WERI-Rb-1 (cell line): ENCODE measurements at regions not wholly inside any gene's neighbourhood (a gene's known extent, or its start where the extent isn't known, plus 50 kb on each side); places are given as distances from the start of the nearest gene placed in this dataset.
"Not testable (repeated sequence)": the region's sequence is repeated elsewhere in the genome, so short reads cannot be mapped to it uniquely, and the experiment has no call there.

Experiments
- DNase-seq: peaks from one replicate; pipeline ENCODE4 v3.0.0-alpha.2; 2020
- H3K27ac ChIP-seq: fragments of 250-450 bp; sonication (Bioruptor Pico); 2 replicates; pipeline ENCODE4 v1.5.1; 2020; ENCODE audit warnings: mild to moderate bottlenecking, moderate library complexity
- H3K27me3 ChIP-seq: fragments of 250-450 bp; sonication (Bioruptor Pico); 2 replicates; pipeline ENCODE4 v1.5.1; 2021; ENCODE audit warnings: mild to moderate bottlenecking, low read depth, moderate library complexity; ENCODE audit not compliant: insufficient read depth, severe bottlenecking
- H3K36me3 ChIP-seq: fragments of 250-450 bp; sonication (Bioruptor Pico); 2 replicates; pipeline ENCODE4 v1.5.1; 2020; ENCODE audit warnings: mild to moderate bottlenecking, moderate library complexity
- H3K4me3 ChIP-seq: 2 replicates; pipeline ENCODE4 v1.5.1; 2011; ENCODE audit warnings: low read depth, mild to moderate bottlenecking, control low read depth, low read length
- H3K9me3 ChIP-seq: fragments of 250-450 bp; sonication (Bioruptor Pico); 2 replicates; pipeline ENCODE4 v1.5.1; 2021; ENCODE audit warnings: mild to moderate bottlenecking, moderate library complexity; ENCODE audit not compliant: severe bottlenecking
- TF ChIP-seq, protein P1 (sequence below): IDR thresholded peaks from 2 replicates; pipeline ENCODE4 v1.5.1; 2011; ENCODE audit warnings: low read depth, mild to moderate bottlenecking, control low read depth, inconsistent platforms, low read length

DNA sequence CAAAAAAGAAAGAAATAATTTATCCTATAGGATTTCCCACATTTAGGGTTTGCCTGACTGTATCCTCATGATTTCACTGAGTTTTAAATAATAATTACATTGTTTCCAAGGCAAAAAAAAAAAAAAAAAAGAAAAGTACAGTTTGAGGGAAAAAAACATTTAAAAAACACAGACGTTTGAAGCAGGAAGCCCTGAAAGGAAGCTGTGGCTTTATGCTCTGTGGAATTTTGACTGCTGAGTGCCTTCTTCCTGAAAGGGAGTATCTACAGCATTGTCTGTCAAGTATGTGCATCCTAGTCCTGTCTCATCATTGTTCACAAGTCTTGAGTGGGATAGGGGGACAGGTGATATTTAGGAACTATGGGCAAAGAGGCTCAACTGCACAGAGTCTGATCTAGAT is 493.3 kb downstream of the RPIA start:
- H3K27ac ChIP-seq, H3K4me3 ChIP-seq, H3K36me3 ChIP-seq, H3K9me3 ChIP-seq, H3K27me3 ChIP-seq, DNase-seq: not testable (repeated sequence)

DNA sequence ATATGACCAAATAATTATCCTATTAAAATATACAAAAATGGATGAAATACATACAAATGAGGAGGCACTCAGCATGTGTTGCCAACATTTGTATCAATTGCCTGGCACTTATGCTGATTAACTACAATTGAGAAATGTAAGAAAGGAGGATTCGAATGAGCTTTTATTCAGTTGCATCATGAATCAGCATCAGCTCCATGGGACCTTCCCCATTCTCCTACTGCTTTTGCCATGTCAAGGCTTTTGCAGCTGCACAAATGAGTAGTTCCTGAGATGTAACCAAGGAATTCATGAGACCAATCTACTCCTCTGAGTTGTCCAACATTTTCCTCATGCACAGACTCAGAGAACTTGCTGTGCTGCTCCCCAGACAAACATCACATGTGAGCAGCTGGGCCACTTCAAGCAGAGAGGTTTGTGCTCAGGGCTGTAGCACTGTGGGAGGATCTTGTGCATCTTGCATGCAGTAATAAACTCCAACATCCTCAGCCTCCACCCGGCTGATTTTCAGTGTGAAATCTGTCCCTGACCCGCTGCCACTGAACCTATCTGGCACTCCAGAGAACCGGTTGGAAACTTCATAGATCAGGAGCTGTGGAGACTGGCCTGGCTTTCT is 504.3 kb downstream of the RPIA start:
- not testable (repeated sequence) for H3K36me3 ChIP-seq, H3K4me3 ChIP-seq, H3K27me3 ChIP-seq, H3K9me3 ChIP-seq, H3K27ac ChIP-seq, DNase-seq

DNA sequence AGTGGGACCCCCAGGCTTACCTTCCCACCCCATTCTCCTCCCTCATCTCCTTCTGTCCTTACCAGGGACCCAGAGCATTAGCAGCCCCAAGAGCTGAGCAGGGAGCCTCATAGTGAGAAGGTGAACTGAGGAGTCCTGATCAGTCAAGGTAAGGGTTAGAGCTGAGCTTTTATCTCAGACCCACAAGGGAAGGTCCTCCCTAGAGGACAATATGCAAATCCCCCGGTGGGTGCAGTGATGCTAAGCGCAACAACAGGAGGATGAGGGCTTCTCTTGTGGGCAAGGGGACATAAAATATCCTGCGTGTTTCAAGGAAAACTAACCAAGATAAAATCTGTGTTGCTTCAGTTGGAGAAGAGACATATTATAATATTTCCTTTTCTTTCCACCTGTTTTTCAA is 505.2 kb downstream of the RPIA start:
- not testable (repeated sequence) for H3K4me3 ChIP-seq, H3K27ac ChIP-seq, DNase-seq, H3K9me3 ChIP-seq, H3K36me3 ChIP-seq, H3K27me3 ChIP-seq

- H3K9me3 ChIP-seq, H3K27me3 ChIP-seq, H3K36me3 ChIP-seq, H3K27ac ChIP-seq, H3K4me3 ChIP-seq, DNase-seq: not testable (repeated sequence)
Measured at GRCh38 chr2:89198026-89198425, 506.6 kb downstream of the RPIA start.

DNA sequence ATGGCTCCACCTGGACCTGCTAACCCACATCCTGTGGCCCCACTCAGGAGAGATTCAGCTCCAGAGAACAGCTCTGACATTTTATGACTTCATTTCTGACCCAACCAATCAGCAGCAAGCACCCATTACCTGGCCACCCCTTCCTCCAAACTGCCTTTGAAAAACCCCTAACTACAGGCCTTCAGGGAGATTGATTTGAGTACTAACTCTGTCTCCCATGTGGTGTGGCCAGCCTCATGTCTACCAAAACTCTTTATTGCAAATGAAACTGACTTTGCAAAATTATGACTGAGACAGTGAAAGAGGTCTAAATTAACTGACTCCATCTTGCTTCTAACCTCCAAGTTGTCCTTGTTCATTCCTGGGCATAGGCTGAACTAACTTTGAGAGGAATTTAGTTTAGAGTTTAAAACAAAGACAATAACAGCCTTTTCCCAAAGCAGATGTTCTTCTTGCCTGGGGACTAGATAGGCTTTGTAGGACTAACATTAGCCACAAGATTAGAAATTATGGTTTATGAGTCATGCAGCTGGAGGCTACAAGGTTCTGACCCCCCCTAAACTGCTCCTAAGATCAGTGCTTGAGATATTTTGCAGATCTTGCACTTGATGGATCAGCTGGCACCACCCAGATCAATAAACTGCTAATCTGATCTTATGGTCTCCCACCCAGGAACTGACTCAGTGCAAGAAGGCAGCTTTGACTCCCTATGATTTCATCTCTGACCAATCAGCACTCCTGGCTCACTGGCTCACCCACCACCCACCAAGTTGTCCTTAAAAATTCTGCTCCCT is 508.2 kb downstream of the RPIA start:
- DNase-seq, H3K9me3 ChIP-seq, H3K27ac ChIP-seq, H3K36me3 ChIP-seq, H3K4me3 ChIP-seq, H3K27me3 ChIP-seq: not testable (repeated sequence)

DNA sequence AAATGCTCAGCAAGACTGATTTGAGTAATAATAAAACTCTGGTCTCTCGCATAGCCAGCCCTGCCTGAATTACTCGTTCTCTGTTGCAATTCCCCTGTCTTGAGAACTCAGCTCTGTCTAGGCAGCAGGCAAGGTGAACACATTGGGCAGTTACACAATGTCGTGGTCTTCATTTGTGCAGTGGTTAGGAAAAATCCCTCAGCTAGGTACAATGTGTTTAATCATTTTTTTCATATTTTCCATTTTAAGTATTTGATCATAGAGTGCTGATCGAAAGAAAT is 508.7 kb downstream of the RPIA start:
- H3K9me3 ChIP-seq, H3K27me3 ChIP-seq, H3K36me3 ChIP-seq: not testable (repeated sequence)

GRCh38 chr2:89202518-89202917 is 511.0 kb downstream of the RPIA start:
- not testable (repeated sequence) for H3K27me3 ChIP-seq, H3K9me3 ChIP-seq, H3K27ac ChIP-seq, H3K36me3 ChIP-seq, H3K4me3 ChIP-seq, DNase-seq

More for the DNA sequence above, 508.7 kb downstream of the RPIA start:
- not testable (repeated sequence) for H3K27ac ChIP-seq, H3K4me3 ChIP-seq, DNase-seq

DNA sequence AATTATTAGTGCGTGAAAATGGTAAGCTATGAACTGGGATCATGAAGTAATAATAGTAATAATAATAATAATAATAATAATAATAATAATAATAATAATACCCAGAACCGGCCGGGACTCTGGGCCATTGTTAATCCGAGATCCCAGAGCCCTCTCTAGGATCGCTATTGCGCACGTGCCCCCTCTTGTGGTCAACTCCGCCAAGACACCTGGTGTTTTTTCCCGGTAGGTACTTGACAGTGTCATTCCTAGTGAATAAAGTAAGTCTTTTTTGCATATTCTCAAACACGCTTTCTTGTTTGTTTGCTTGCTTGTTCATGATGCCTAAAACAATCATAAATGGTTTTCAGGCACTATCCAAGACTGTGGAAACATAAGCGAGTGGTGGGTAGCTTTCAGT is 513.7 kb downstream of the RPIA start:
- H3K4me3 ChIP-seq, H3K27ac ChIP-seq, H3K36me3 ChIP-seq, H3K27me3 ChIP-seq, H3K9me3 ChIP-seq: not testable (repeated sequence)
- TF ChIP-seq, protein P1, sequence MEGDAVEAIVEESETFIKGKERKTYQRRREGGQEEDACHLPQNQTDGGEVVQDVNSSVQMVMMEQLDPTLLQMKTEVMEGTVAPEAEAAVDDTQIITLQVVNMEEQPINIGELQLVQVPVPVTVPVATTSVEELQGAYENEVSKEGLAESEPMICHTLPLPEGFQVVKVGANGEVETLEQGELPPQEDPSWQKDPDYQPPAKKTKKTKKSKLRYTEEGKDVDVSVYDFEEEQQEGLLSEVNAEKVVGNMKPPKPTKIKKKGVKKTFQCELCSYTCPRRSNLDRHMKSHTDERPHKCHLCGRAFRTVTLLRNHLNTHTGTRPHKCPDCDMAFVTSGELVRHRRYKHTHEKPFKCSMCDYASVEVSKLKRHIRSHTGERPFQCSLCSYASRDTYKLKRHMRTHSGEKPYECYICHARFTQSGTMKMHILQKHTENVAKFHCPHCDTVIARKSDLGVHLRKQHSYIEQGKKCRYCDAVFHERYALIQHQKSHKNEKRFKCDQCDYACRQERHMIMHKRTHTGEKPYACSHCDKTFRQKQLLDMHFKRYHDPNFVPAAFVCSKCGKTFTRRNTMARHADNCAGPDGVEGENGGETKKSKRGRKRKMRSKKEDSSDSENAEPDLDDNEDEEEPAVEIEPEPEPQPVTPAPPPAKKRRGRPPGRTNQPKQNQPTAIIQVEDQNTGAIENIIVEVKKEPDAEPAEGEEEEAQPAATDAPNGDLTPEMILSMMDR = peak; percentile 38; the same call in 1 of the 2 replicates
- peak; percentile 44 for DNase-seq

DNA sequence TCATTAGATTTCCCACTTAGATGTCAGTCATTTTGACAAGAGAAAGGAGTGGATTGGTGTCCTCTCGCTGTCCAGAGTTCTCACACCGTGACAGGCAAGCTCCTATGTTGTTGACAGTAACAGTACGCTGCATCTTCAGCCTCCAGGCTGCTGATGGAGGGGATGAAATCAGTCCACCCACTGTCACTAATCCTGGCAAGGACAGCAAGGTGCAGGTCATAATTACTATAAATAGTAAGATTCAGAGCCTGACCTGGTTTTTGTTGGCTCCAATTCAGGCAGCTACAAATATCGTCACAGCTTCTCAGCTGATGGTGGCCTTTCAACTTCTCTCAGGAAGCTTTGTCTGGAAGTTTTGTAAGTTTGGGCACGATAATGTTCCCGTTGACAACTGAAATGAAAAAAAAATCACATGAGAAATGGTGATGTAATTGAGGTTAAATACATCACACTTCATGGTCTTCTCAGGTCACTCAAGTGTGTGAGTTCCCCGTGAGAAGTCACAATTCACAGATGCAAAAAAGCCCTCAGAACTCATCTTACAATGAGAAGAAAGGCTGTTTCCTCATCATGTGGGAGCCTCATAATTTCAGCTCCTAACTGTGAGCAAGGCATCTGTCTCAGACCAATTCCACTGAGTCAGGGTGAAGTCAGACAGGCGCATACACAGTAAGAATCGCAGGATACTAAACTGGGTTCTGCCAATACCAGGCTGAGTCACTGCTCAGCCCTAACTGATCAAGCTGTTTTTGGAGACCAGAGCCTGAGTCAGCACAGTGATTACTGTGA is 516.9 kb downstream of the RPIA start:
- H3K27ac ChIP-seq, H3K9me3 ChIP-seq, H3K4me3 ChIP-seq, DNase-seq, H3K27me3 ChIP-seq, H3K36me3 ChIP-seq: not testable (repeated sequence)

- H3K4me3 ChIP-seq, H3K36me3 ChIP-seq, H3K27me3 ChIP-seq, H3K9me3 ChIP-seq, H3K27ac ChIP-seq: not testable (repeated sequence)
- DNase-seq = peak; percentile 7
Measured at GRCh38 chr2:89213151-89213550, 521.7 kb downstream of the RPIA start.

- H3K4me3 ChIP-seq, H3K27ac ChIP-seq, H3K27me3 ChIP-seq, H3K36me3 ChIP-seq, H3K9me3 ChIP-seq, DNase-seq: not testable (repeated sequence)
Measured at GRCh38 chr2:89213811-89214210, 522.3 kb downstream of the RPIA start.

DNA sequence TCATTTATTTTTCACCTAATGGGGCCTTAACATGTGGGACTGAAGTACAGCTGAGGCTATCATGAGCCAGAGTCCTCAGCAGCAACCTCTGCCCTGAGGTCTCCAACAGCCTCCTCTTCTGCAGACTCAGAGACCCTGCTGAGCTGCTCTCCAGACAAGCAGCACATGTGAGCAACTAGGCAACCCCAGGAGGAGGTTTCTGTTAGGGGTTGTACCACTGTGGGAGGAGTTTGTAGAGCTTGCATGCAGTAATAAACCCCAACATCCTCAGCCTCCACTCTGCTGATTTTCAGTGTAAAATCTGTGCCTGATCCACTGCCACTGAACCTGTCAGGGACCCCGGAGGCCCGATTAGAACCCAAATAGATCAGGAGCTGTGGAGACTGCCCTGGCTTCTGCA is 530.0 kb downstream of the RPIA start:
- H3K9me3 ChIP-seq, H3K36me3 ChIP-seq, H3K27ac ChIP-seq, DNase-seq, H3K27me3 ChIP-seq, H3K4me3 ChIP-seq: not testable (repeated sequence)

DNA sequence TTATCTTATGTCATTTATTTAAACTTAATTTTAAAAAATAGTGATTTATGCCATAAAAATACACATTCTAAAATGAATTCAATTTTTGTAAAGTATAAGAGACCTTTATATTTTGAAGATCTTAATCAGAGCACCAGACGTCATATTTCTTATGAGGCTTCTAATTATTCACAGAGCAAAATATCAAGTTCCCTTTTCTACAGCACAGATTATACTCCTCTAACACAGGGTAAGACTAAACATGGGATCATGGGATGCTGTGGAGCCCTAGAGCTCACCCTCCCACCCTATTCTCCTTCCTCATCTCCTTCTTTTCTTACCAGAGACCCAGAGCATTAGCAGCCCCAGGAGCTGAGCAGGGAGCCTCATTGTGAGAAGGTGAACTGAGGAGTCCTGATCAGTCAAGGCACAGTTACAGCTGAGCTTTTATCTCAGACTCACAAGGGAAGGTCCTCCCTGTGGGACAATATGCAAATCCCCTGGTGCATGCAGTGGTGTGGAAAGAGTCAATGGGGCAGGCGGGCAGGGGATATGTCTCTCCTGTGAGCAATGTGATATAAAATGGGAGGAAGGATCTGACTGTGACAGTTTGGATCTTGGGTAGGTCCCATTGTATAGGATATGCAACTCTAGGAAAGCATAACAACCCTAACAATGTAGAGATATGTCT is 530.7 kb downstream of the RPIA start:
- not testable (repeated sequence) for H3K27ac ChIP-seq, H3K36me3 ChIP-seq, H3K27me3 ChIP-seq, DNase-seq, H3K4me3 ChIP-seq, H3K9me3 ChIP-seq
